ENCODE measurements at regions not wholly inside any gene's neighbourhood (a gene's known extent, or its start where the extent isn't known, plus 50 kb on each side); places are given as distances from the start of the nearest gene placed in this dataset.
"Not testable (repeated sequence)": the region's sequence is repeated elsewhere in the genome, so short reads cannot be mapped to it uniquely, and the experiment has no call there.

GRCh38 chr3:147099076-147099475, 307.3 kb downstream of the ZIC4 start:
- Histone ChIP-seq H3K27ac (no peak overlapping the region), H3K9me3 (peaks cover 0 to 19% of the 10 kb centered on the region in 2 donors), H3K36me3 (no peaks in the 10 kb centered on the region), H3K4me3 (no peak overlapping the region), H3K27me3 (no peaks in the 10 kb centered on the region), H3K4me1 (no peaks in the 10 kb centered on the region)
- TF ChIP-seq, protein P1, sequence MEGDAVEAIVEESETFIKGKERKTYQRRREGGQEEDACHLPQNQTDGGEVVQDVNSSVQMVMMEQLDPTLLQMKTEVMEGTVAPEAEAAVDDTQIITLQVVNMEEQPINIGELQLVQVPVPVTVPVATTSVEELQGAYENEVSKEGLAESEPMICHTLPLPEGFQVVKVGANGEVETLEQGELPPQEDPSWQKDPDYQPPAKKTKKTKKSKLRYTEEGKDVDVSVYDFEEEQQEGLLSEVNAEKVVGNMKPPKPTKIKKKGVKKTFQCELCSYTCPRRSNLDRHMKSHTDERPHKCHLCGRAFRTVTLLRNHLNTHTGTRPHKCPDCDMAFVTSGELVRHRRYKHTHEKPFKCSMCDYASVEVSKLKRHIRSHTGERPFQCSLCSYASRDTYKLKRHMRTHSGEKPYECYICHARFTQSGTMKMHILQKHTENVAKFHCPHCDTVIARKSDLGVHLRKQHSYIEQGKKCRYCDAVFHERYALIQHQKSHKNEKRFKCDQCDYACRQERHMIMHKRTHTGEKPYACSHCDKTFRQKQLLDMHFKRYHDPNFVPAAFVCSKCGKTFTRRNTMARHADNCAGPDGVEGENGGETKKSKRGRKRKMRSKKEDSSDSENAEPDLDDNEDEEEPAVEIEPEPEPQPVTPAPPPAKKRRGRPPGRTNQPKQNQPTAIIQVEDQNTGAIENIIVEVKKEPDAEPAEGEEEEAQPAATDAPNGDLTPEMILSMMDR (IDR thresholded peaks at IDR 0.05) = no peak
- no peak for DNase-seq (ENCODE audit: low spot score)

- Histone ChIP-seq H3K9me3 (no peaks in the 10 kb centered on the region), H3K36me3 (no peaks in the 10 kb centered on the region), H3K27ac (no peak overlapping the region), H3K4me1 (no peaks in the 10 kb centered on the region), H3K4me3 (no peak overlapping the region), H3K27me3 (no peaks in the 10 kb centered on the region)
- TF ChIP-seq, protein P1 (IDR thresholded peaks at IDR 0.05) = no peak
- no peak for DNase-seq (ENCODE audit: low spot score)
Measured at GRCh38 chr3:147090461-147090860, 315.9 kb downstream of the ZIC4 start.

DNA sequence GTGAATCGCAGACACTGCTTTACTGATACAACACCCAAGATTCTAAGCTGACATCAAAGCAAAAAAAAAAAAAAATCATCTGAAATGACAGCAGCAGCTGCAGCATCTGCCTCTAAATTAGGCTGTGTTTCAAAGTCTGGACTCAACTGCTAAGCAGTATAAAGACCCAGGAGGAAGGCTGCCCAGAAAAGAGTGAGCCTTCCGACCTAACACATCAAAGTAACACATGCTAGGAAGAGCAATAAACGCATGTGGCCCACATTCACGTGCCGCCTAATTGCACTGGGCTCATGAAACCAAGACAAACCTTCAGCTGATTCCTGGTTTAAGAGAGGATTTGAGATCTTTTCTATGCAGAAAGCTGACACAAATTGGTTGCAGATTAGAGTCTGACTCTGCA, 317.1 kb downstream of the ZIC4 start:
- no peak overlapping the region for H3K27ac ChIP-seq
- TF ChIP-seq, protein P1 (IDR thresholded peaks at IDR 0.05) = no peak
- no peaks in the 10 kb centered on the region for H3K4me1 ChIP-seq
- DNase-seq (ENCODE audit: low spot score) = no peak
- no peaks in the 10 kb centered on the region for H3K9me3 ChIP-seq
- no peaks in the 10 kb centered on the region for H3K36me3 ChIP-seq
- H3K4me3 ChIP-seq = no peak overlapping the region
- no peaks in the 10 kb centered on the region for H3K27me3 ChIP-seq

GRCh38 chr3:147059500-147059899, 346.8 kb downstream of the ZIC4 start:
- DNase-seq (ENCODE audit: low spot score); H3K36me3 ChIP-seq; H3K4me1 ChIP-seq; H3K4me3 ChIP-seq; H3K27me3 ChIP-seq; H3K27ac ChIP-seq: not testable (repeated sequence)
- H3K9me3 ChIP-seq = peaks cover 0 to 16% of the 10 kb centered on the region in 2 donors

DNA sequence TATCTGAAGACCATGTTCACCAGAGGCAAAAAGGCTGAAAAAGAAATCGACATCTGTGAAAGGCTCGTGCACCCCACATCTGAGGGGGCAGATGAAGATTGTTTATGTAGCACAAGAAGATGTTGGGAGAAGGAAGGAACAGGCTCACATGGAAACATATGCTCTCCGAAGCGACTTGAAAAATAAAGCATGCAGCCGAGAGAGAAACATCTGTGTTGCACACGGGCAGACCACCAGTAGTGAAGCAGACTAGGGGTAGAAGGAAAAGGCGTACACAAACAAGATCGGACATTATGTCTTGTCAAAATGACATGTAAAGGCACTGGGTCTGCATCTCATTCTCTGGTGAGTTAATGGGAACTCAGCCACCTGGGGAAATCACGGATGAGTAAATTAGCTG, 356.5 kb downstream of the ZIC4 start:
- Histone ChIP-seq H3K4me1 (no peaks in the 10 kb centered on the region), H3K27me3 (no peaks in the 10 kb centered on the region), H3K9me3 (peaks cover 0 to 15% of the 10 kb centered on the region in 2 donors), H3K36me3 (no peaks in the 10 kb centered on the region), H3K4me3 (no peak overlapping the region), H3K27ac (no peak overlapping the region)
- TF ChIP-seq, protein P1 (IDR thresholded peaks at IDR 0.05) = no peak
- DNase-seq (ENCODE audit: low spot score) = no peak

DNA sequence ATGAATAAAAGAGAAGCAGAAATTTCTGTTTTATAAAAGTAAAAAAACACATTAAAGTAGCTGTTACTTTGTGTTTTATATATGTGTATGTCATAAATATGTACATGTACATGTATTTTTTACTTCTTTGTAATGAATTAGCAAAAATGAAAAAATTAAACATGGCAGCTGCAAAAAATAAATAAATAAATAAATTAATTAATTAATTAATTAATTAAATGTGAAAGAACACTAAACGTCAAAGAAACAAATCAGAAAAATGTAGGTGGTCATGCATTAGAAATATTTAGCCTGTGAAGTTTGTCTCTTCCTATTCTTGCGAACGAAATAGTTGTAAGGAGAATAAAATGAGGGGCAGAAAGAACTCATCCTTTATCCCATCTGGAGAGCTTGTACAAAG, 357.0 kb downstream of the ZIC4 start:
- no peak for DNase-seq (ENCODE audit: low spot score)
- H3K27ac ChIP-seq = no peak overlapping the region

More for the DNA sequence above, 357.0 kb downstream of the ZIC4 start:
- Histone ChIP-seq H3K9me3 (peaks cover 0 to 12% of the 10 kb centered on the region in 2 donors), H3K4me1 (no peaks in the 10 kb centered on the region), H3K4me3 (no peak overlapping the region), H3K36me3 (no peaks in the 10 kb centered on the region), H3K27me3 (no peaks in the 10 kb centered on the region)
- TF ChIP-seq, protein P1 (IDR thresholded peaks at IDR 0.05) = no peak
